HT-29 (cell line): ENCODE measurements at regions not wholly inside any gene's neighbourhood (a gene's known extent, or its start where the extent isn't known, plus 50 kb on each side); places are given as distances from the start of the nearest gene placed in this dataset.
A peak's percentile ranks its signal among the peaks of the same experiment; 100 is the strongest.

Experiments used
- DNase-seq: peaks from one replicate; pipeline ENCODE4 v3.0.0-alpha.2; 2015; ENCODE audit warnings: low spot score

- DNase-seq: peak; percentile 18
Observed at GRCh38 chr16:86975445-86975844, 341.7 kb downstream of the C16orf95 start.

GRCh38 chr16:86977076-86977676 lies 340.0 kb downstream of the C16orf95 start:
- no peak for DNase-seq

DNA sequence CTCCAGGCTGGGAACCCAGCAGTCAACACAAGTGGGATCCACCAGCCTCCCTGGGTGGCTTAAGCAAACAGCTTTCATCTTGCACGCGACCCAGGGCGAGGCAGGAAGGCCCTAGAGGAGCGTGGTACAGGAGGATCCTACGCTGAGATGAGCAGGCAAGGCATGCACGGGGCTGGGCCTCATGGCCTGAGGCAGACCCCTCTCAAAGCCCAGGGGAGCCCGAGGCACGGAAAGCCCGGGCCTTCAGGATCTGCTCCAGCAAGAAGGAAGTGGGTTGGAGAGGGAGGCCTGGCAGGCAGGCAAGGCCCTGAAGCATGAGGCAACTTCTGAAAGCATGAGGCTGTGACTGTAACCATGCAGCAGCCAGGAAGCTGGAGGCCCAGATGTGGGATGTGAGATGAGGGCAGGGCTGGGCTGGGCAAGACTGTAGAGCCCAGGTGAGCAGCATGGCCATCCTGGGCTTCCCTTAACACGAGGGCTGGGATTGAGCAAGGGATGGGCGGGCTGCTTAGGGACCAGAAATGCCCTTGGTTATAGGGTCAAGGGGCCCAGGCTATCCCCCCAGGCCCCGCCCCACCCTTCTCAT lies 338.7 kb downstream of the C16orf95 start:
- DNase-seq: no peak

- DNase-seq: no peak
Observed at GRCh38 chr16:86979061-86979460, 338.1 kb downstream of the C16orf95 start.

GRCh38 chr16:86979984-86980553 lies 337.1 kb downstream of the C16orf95 start:
- no peak for DNase-seq

DNA sequence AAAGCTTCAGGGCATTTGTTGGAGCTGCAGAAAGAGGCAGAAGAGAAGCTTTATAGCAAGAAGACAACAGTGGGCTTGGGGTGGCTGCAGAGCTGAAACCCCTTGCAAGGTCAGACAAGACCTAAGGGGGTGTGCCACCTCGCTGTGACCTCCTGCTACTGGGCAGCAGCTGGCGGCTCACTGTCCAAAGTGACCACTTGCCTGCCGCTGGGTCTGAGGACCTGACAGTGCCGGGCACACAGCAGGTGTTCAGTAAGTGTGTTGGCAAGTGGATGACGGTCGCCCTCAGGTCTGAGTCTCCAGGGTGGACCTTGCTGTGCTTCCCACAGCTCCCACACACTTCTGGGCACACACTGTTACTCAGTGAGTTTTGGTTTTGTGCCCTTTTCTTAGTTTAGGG lies 336.5 kb downstream of the C16orf95 start:
- no peak for DNase-seq

GRCh38 chr16:86982347-86982596 lies 334.9 kb downstream of the C16orf95 start:
- DNase-seq: no peak

DNA sequence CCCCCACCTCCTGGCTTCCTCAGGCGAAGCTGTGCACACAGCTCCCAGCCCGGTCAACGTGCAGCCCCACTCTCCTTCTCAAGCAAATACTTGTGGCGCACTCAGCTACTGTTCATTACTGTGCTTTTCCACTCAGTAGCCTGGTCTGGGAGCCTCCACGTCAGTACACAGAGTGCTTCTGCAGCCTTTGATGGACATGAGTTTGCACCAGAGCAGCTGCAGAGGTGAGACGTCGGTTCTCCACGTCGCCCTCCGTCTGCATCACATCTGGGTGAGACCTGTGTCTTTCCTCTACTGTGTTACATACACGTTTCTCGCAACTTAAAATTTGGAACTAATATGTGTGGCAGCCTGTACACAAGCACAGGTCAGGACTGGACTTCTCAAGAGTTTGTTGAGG lies 334.3 kb downstream of the C16orf95 start:
- no peak for DNase-seq

DNA sequence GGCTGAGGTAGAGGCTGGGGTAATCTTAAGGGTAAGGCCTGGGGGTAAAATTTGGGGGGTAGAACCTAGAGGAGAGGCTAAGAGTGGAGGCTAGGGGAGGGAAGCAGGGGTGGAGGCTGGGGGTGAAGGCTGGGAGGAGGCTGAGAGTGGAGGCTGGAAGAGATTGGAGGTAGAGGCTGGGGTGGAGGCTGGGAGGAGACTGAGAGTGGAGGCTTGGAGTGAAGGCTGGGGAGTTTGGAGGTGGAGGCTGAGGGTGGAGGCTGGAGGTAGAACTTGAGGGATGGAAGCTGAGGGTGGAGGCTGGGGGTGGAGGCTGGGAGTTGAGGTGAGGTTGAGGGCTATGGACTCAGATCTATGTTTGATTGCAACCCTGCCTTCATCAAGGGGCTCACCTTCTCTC lies 333.6 kb downstream of the C16orf95 start:
- DNase-seq: no peak

GRCh38 chr16:86984343-86984742 lies 332.8 kb downstream of the C16orf95 start:
- no peak for DNase-seq

GRCh38 chr16:86984991-86985647 lies 332.1 kb downstream of the C16orf95 start:
- no peak for DNase-seq

DNA sequence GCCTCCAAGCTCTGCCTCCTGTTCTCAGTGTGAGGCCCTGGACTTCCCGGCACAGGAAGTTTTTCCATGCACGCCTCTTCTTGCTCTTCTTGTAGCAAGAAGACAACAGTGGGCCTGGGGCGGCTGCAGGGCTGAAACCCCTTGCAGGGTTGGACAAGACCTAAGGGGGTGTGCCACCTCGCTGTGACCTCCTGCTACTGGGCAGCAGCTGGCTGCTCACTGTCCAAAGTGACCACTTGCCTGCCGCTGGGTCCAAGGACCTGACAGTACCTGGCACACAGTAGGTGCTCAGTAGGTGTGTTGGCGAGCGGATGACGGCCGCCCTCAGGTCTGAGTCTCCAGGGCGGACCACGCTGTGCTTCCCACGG lies 331.6 kb downstream of the C16orf95 start:
- no peak for DNase-seq

DNA sequence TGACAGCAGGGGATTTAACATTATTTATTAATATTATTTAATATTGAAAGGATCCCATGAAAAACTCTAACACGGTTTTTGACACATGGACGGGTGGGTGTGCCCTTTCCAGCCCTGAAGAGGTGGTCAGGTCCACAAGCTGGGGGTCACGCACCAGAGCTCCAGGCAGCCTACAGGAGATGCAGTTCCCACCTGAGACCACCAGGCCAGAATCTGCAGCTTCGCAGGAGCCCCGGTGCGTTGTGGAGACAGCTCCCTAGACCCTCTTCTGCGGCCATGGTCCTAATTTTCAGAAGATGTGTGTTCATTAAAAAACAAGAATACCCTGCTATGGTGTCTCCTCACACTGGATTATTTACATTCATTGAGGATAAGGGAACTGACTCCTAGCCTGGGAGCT lies 331.1 kb downstream of the C16orf95 start:
- DNase-seq: no peak

GRCh38 chr16:86986809-86987487 lies 330.2 kb downstream of the C16orf95 start:
- DNase-seq: no peak

DNA sequence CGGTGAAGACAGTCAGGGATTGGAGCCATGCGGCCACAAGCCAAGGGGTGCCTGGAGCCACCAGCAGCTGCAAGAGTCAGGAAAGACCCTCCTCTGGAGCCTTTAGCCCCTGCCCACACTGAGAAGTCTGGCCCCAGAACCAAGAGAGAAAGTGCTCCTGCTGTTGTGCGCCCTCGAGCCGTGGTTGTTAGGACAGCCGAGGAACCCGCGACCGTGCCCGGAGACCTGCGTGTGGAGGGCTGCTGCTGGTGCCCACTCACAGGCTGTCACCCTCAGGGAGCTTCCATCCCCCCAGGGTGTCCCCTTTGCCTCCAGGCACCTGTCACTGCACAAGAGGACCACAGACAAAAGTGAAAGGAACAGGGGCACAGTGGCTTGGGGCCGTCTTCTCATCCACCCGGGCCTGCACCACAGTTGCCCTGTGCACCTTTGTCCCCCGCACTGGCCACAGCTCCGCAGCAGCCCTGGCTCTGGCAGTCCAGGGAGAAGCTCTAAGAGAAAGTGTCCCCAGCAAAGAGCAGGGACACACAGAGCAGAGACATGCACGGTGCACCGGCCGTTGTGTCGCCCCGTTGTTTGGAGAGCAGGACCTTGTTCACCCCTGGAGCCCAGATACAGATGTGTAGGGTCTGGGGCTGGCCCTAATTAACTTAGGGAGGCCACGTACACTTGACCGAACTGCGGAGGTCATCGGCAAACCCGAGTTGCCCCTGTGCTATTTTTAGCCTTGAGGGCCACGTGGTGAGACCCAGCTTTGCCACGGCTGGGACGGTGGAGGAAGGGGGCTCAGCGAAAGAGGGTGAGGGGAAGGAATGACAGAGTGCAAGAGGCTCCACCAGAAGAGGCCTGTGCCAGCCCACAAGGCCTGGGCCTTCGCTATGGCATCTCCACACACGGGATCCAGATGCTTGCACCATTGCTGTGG lies 329.2 kb downstream of the C16orf95 start:
- no peak for DNase-seq

- no peak for DNase-seq
Observed at GRCh38 chr16:86988920-86989696, 328.1 kb downstream of the C16orf95 start.

DNA sequence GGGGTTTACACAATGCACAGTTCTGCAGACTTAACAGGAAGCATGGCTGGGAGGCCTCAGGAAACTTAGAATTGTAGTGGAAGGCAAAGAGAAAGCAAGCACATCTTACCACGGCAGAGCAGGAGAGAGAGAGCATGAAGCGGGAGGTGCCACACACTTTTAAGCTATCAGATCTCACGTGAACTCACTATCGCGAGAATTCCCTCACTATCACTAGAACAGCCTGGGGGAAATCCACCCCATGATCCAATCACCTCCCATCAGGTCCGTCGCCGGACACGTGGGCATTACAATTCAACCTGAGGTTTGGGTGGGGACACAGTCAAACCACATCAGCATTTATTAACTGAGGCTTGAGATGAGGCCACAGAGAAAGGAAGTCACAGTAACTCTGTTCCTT lies 326.7 kb downstream of the C16orf95 start:
- DNase-seq: no peak

GRCh38 chr16:86991679-86992078 lies 325.5 kb downstream of the C16orf95 start:
- no peak for DNase-seq

- DNase-seq: no peak
Observed at GRCh38 chr16:86992587-86992986, 324.6 kb downstream of the C16orf95 start.

- DNase-seq: no peak
Observed at GRCh38 chr16:86993426-86994110, 323.6 kb downstream of the C16orf95 start.
